ENCODE measurements at regions not wholly inside any gene's neighbourhood (a gene's known extent, or its start where the extent isn't known, plus 50 kb on each side); places are given as distances from the start of the nearest gene placed in this dataset.

DNA sequence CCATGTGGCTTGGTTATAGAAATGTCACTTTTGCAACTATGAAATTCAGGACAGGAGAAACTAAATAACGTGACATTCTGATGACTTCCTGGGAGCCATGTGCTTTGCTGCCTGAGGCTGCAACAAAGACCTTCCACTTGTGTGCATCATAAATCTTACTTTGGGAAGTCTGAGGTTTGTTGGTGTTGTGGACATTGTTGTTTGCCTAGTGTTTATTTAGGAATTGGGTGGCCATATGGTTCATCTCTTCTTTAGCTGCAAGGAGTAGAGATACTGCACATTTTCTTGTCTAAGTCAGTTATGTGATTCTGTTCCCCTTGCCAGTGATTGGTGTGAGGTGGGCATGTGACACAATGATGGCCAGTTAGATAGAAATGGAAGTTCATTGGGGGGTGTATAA, 167.3 kb upstream of the SSTR1 start:
- CTCF ChIA-PET (ENCODE audit: unreplicated experiment) = no interaction called here
- POLR2A ChIA-PET = interaction anchor here (0.6 to 0.8 kb wide), 2 partner anchors 9 to 40 kb away, joined by 3 read pairs; no protein-coding TSS in a partner anchor
- Histone ChIP-seq H4K20me1 (ENCODE audit: insufficient read depth, low read length) (no peaks in the 10 kb centered on the region), H3K4me3 (ENCODE audit: low read depth, low read length, poor library complexity, severe bottlenecking) (no peak overlapping the region), H3K36me3 (ENCODE audit: insufficient read depth, low read length) (no peaks in the 10 kb centered on the region; the same call in 1 of the 2 replicates), H3K27ac (ENCODE audit: low read depth, low read length, poor library complexity, severe bottlenecking) (no peak overlapping the region), H3K4me2 (ENCODE audit: low read length) (no peak overlapping the region), H3K9me3 (ENCODE audit: low read length) (peaks cover 11% of the 10 kb centered on the region; the same call in 1 of the 2 replicates), H3K9me2 (ENCODE audit: insufficient read depth, low read length) (no peaks in the 10 kb centered on the region), H3K4me1 (ENCODE audit: insufficient read depth, low read length, poor library complexity, severe bottlenecking) (no peaks in the 10 kb centered on the region), H2AFZ (ENCODE audit: low read length) (peak overlapping the region; percentile 62), H3K79me2 (ENCODE audit: insufficient read depth, low read depth, low read length) (no peaks in the 10 kb centered on the region)
- intact Hi-C loops (cut with micrococcal nuclease; ENCODE audit: unreplicated experiment) = no loop called here
- TF ChIP-seq EZH2phosphoT487 (IDR thresholded peaks at IDR 0.05; ENCODE audit: borderline replicate concordance, low read depth, low read length) = no peak
- TF ChIP-seq, protein P1, sequence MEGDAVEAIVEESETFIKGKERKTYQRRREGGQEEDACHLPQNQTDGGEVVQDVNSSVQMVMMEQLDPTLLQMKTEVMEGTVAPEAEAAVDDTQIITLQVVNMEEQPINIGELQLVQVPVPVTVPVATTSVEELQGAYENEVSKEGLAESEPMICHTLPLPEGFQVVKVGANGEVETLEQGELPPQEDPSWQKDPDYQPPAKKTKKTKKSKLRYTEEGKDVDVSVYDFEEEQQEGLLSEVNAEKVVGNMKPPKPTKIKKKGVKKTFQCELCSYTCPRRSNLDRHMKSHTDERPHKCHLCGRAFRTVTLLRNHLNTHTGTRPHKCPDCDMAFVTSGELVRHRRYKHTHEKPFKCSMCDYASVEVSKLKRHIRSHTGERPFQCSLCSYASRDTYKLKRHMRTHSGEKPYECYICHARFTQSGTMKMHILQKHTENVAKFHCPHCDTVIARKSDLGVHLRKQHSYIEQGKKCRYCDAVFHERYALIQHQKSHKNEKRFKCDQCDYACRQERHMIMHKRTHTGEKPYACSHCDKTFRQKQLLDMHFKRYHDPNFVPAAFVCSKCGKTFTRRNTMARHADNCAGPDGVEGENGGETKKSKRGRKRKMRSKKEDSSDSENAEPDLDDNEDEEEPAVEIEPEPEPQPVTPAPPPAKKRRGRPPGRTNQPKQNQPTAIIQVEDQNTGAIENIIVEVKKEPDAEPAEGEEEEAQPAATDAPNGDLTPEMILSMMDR (conservative IDR thresholded peaks at IDR 0.05; ENCODE audit: low read length) = no peak
- no peak for DNase-seq (ENCODE audit: low spot score)
- BruUV-seq (replicated peaks) = no TSS peak

DNA sequence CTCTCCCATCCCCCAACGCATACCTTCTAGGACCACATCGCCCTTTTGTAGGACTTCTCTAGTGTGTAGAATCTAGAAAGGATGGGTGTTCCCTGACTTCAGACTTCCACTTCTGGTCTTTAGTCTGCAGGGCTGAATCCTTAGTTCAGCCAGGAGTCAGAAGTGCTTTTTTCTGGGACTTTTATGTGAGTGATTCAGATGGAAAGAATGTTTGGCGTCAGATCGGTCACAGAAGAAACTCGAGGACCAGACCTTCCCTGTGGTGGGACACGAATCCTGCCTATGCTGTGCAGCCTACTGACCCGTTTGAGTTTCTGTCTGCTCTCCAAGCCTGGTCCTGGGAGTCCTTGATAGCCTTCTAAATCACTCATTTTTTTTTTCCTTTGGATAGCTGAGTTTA, 165.4 kb upstream of the SSTR1 start:
- no peak for TF ChIP-seq EZH2phosphoT487 (IDR thresholded peaks at IDR 0.05; ENCODE audit: borderline replicate concordance, low read depth, low read length)
- TF ChIP-seq, protein P1 (conservative IDR thresholded peaks at IDR 0.05; ENCODE audit: low read length) = no peak
- no peaks in the 10 kb centered on the region for H4K20me1 ChIP-seq (ENCODE audit: insufficient read depth, low read length)
- peaks cover 13% of the 10 kb centered on the region for H3K4me1 ChIP-seq (ENCODE audit: insufficient read depth, low read length, poor library complexity, severe bottlenecking)
- H3K9me3 ChIP-seq (ENCODE audit: low read length) = peaks cover 16% of the 10 kb centered on the region; the same call in 1 of the 2 replicates
- no peaks in the 10 kb centered on the region for H3K9me2 ChIP-seq (ENCODE audit: insufficient read depth, low read length)
- ChIA-PET CTCF (ENCODE audit: unreplicated experiment) (no interaction called here), POLR2A (no interaction called here)
- no peak overlapping the region for H3K4me3 ChIP-seq (ENCODE audit: low read depth, low read length, poor library complexity, severe bottlenecking)
- no peak overlapping the region for H3K4me2 ChIP-seq (ENCODE audit: low read length)
- DNase-seq (ENCODE audit: low spot score) = no peak
- BruUV-seq (replicated peaks) = no TSS peak
- H3K79me2 ChIP-seq (ENCODE audit: insufficient read depth, low read depth, low read length) = no peaks in the 10 kb centered on the region
- no peak overlapping the region for H2AFZ ChIP-seq (ENCODE audit: low read length)
- peaks cover 3% of the 10 kb centered on the region for H3K36me3 ChIP-seq (ENCODE audit: insufficient read depth, low read length)
- no peak overlapping the region for H3K27ac ChIP-seq (ENCODE audit: low read depth, low read length, poor library complexity, severe bottlenecking)
- intact Hi-C loops (cut with micrococcal nuclease; ENCODE audit: unreplicated experiment) = no loop called here

DNA sequence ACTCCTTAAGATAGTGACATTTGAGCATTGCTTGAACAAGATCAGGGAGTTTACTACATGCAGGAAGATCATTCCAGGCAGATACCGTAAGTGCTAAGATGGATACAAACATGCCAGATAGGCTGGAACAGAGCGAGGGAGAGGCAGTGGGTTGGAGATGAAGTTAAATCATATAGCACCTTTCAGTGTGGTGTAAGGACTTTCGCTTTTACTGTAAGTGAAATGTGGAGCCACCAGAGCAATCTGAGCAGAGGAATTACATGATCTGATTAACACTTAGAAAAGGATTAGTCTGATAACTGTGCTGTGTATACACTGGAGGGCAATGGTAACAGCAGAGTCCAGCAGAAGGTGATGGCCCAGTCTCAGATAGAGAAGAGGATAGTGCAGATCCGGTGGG, 163.0 kb upstream of the SSTR1 start:
- intact Hi-C loops (cut with micrococcal nuclease; ENCODE audit: unreplicated experiment) = no loop called here
- Histone ChIP-seq H4K20me1 (ENCODE audit: insufficient read depth, low read length) (no peaks in the 10 kb centered on the region), H3K36me3 (ENCODE audit: insufficient read depth, low read length) (peaks cover 18% of the 10 kb centered on the region), H3K4me1 (ENCODE audit: insufficient read depth, low read length, poor library complexity, severe bottlenecking) (peaks cover 17% of the 10 kb centered on the region), H3K4me2 (ENCODE audit: low read length) (no peak overlapping the region), H2AFZ (ENCODE audit: low read length) (peak overlapping the region; percentile 33; the same call in 1 of the 2 replicates), H3K4me3 (ENCODE audit: low read depth, low read length, poor library complexity, severe bottlenecking) (no peak overlapping the region), H3K9me3 (ENCODE audit: low read length) (peaks cover 37% of the 10 kb centered on the region), H3K27ac (ENCODE audit: low read depth, low read length, poor library complexity, severe bottlenecking) (no peak overlapping the region), H3K79me2 (ENCODE audit: insufficient read depth, low read depth, low read length) (no peaks in the 10 kb centered on the region), H3K9me2 (ENCODE audit: insufficient read depth, low read length) (no peaks in the 10 kb centered on the region)
- BruUV-seq (replicated peaks) = no TSS peak
- CTCF ChIA-PET (ENCODE audit: unreplicated experiment) = no interaction called here
- POLR2A ChIA-PET = no interaction called here
- DNase-seq (ENCODE audit: low spot score) = no peak
- TF ChIP-seq, protein P1 (conservative IDR thresholded peaks at IDR 0.05; ENCODE audit: low read length) = no peak
- TF ChIP-seq EZH2phosphoT487 (IDR thresholded peaks at IDR 0.05; ENCODE audit: borderline replicate concordance, low read depth, low read length) = no peak
